HCT116 (cell line): ENCODE measurements at regions not wholly inside any gene's neighbourhood (a gene's known extent, or its start where the extent isn't known, plus 50 kb on each side); places are given as distances from the start of the nearest gene placed in this dataset.

Source experiments
- ATAC-seq: fragments of 200-7000 bp; cut with Tn5 transposase; 2 replicates; pipeline ENCODE4 v1.9.1; 2020; ENCODE audit warnings: mild to moderate bottlenecking, moderate library complexity
- BruUV-seq: library from RNA; stranded (reverse); fragments of 400-500 nt; replicated peaks from 2 replicates; lab custom pipeline; 2021; lab: Mats Ljungman, UMichigan
- CTCF ChIA-PET: fragments of 300-600 bp; sonication (Branson Sonifier 250); formaldehyde crosslinking; loops from one replicate; lab custom pipeline; 2021; ENCODE audit warnings: antibody characterized with exemption; lab: Charles Lee
- POLR2A ChIA-PET: fragments of 300-600, 350-600 bp; sonication (Branson Sonifier 250); formaldehyde crosslinking; loops from one replicate; lab custom pipeline; 2021; ENCODE audit warnings: antibody characterized with exemption; lab: Charles Lee
- RAD21 ChIA-PET, 2 experiments: fragments of 300-600 bp; sonication (Branson Sonifier 250); formaldehyde crosslinking; loops; one replicate each; lab custom pipeline; 2023; ENCODE audit warnings: low total read pairs in 2 of 2; ENCODE audit not compliant: uncharacterized antibody in 2 of 2, unreplicated experiment in 2 of 2, low non-redundant PET in 1 of 2; lab: Charles Lee
- DNase-seq: peaks from one replicate; pipeline ENCODE4 v3.0.0-alpha.2; 2010; ENCODE audit warnings: low read depth, low spot score
- H2AFZ ChIP-seq: fragments of 200-600 bp; shearing (Covaris generic), sonication (generic); 2 replicates; pipeline ENCODE4 v1.6.1; 2017; ENCODE audit warnings: low read depth, mixed run types, mixed read lengths, antibody characterized with exemption, low read length; ENCODE audit not compliant: poor library complexity, severe bottlenecking
- H3K27ac ChIP-seq: 2 replicates; pipeline ENCODE4 v1.5.1; 2012; ENCODE audit warnings: low read depth, low read length
- H3K27me3 ChIP-seq: fragments of 200-600 bp; sonication (generic); 2 replicates; pipeline ENCODE4 v1.6.1; 2016; ENCODE audit warnings: mixed run types, low read length, mixed read lengths; ENCODE audit not compliant: insufficient read depth
- H3K36me3 ChIP-seq, 2 experiments: fragments of 200-500 bp in 1 of 2; fragments of 200-600 bp in 1 of 2; sonication (Bioruptor generic) in 1 of 2; sonication (generic) in 1 of 2; 2 replicates each; pipeline versions ENCODE4 v1.5.1 to v1.6.1; 2014 to 2016; ENCODE audit warnings: low read length in 2 of 2, inconsistent platforms in 1 of 2, mixed read lengths in 1 of 2, mixed run types in 1 of 2; ENCODE audit not compliant: insufficient read depth in 2 of 2, control insufficient read depth in 1 of 2
- H3K4me1 ChIP-seq, 2 experiments: fragments of 200-600 bp in 1 of 2; sonication (generic) in 1 of 2; 2 replicates each; pipeline versions ENCODE4 v1.5.1 to v1.6.1; 2012 to 2017; ENCODE audit warnings: low read length in 2 of 2, inconsistent platforms in 1 of 2, mild to moderate bottlenecking in 1 of 2, mixed read lengths in 1 of 2, mixed run types in 1 of 2, moderate library complexity in 1 of 2; ENCODE audit not compliant: insufficient read depth in 2 of 2, control insufficient read depth in 1 of 2
- H3K4me2 ChIP-seq: fragments of 200-600 bp; sonication (generic); 2 replicates; pipeline ENCODE4 v1.6.1; 2017; ENCODE audit warnings: mixed run types, low read length, mixed read lengths
- H3K4me3 ChIP-seq, 2 experiments: fragments of 200-600 bp in 1 of 2; sonication (generic) in 1 of 2; replicated peaks in 1 of 2; 2 replicates each; pipeline ENCODE4 v1.5.1; 2011 to 2016; ENCODE audit warnings: low read length in 2 of 2, control low read depth in 1 of 2, low read depth in 1 of 2, mild to moderate bottlenecking in 1 of 2, mixed read lengths in 1 of 2, mixed run types in 1 of 2
- H3K79me2 ChIP-seq: fragments of 200-600 bp; sonication (generic); 2 replicates; pipeline ENCODE4 v1.6.1; 2017; ENCODE audit warnings: mild to moderate bottlenecking, mixed run types, low read length, moderate library complexity, mixed read lengths; ENCODE audit not compliant: insufficient read depth
- H3K9ac ChIP-seq: fragments of 200-600 bp; sonication (generic); 2 replicates; pipeline ENCODE4 v1.6.1; 2016; ENCODE audit warnings: low read length, mixed read lengths
- H3K9me2 ChIP-seq: fragments of 200-600 bp; sonication (generic), shearing (Covaris generic); 2 replicates; pipeline ENCODE4 v1.6.1; 2017; ENCODE audit warnings: mixed run types, mild to moderate bottlenecking, moderate library complexity; ENCODE audit not compliant: insufficient read depth
- H3K9me3 ChIP-seq, 2 experiments: fragments of 200-500 bp in 1 of 2; fragments of 200-600 bp in 1 of 2; sonication (Bioruptor generic) in 1 of 2; sonication (generic) in 1 of 2; 2 replicates each; pipeline ENCODE4 v1.6.1; 2014 to 2017; ENCODE audit warnings: low read length in 2 of 2, mixed read lengths in 2 of 2, inconsistent platforms in 1 of 2, low read depth in 1 of 2, mild to moderate bottlenecking in 1 of 2, mixed run types in 1 of 2, moderate library complexity in 1 of 2; ENCODE audit not compliant: control insufficient read depth in 1 of 2, insufficient read depth in 1 of 2
- H4K20me1 ChIP-seq: fragments of 200-600 bp; sonication (generic), shearing (Covaris generic); 2 replicates; pipeline ENCODE4 v1.6.1; 2017; ENCODE audit warnings: mixed run types, mild to moderate bottlenecking, moderate library complexity; ENCODE audit not compliant: insufficient read depth
- ATF3 ChIP-seq: IDR thresholded peaks from 2 replicates; pipeline ENCODE4 v1.6.1; 2012
- CBX3 ChIP-seq: IDR thresholded peaks from 2 replicates; pipeline ENCODE4 v1.6.1; 2012; ENCODE audit warnings: low read depth
- CEBPB ChIP-seq: IDR thresholded peaks from 2 replicates; pipeline ENCODE4 v1.6.1; 2012; ENCODE audit warnings: low read depth
- CTCF ChIP-seq, 3 experiments: fragments of 200-600 bp in 1 of 3; sonication (generic) in 1 of 3; IDR thresholded peaks in 2 of 3; conservative IDR thresholded peaks in 1 of 3; 2 replicates each; pipeline ENCODE4 v1.5.1; 2012 to 2017; ENCODE audit warnings: low read depth in 2 of 3, low read length in 2 of 3, antibody characterized with exemption in 1 of 3, borderline replicate concordance in 1 of 3, control low read depth in 1 of 3, mild to moderate bottlenecking in 1 of 3, mixed read lengths in 1 of 3, mixed run types in 1 of 3, moderate library complexity in 1 of 3; ENCODE audit not compliant: insufficient read depth in 1 of 3
- EGR1 ChIP-seq: IDR thresholded peaks from 2 replicates; pipeline ENCODE4 v1.6.1; 2012; ENCODE audit warnings: low read depth
- POLR2A ChIP-seq: IDR thresholded peaks from 2 replicates; pipeline ENCODE4 v1.7.0; 2011; ENCODE audit warnings: borderline replicate concordance; ENCODE audit not compliant: insufficient read depth, insufficient read length; ENCODE audit errors: extremely low read depth
- POLR2AphosphoS5 ChIP-seq: IDR thresholded peaks from 2 replicates; pipeline ENCODE4 v1.6.1; 2011; ENCODE audit warnings: mild to moderate bottlenecking, low read depth, low read length, moderate library complexity
- SP1 ChIP-seq: IDR thresholded peaks from 2 replicates; pipeline ENCODE4 v1.6.1; 2012; ENCODE audit warnings: low read depth
- SRF ChIP-seq: IDR thresholded peaks from 2 replicates; pipeline ENCODE4 v1.6.1; 2012; ENCODE audit warnings: low read depth
- TCF7L2 ChIP-seq: IDR thresholded peaks from 2 replicates; pipeline ENCODE4 v1.7.0; 2011; ENCODE audit warnings: borderline replicate concordance, inconsistent platforms; ENCODE audit not compliant: insufficient read depth, insufficient read length; ENCODE audit errors: extremely low read depth
- YY1 ChIP-seq: IDR thresholded peaks from 2 replicates; pipeline ENCODE4 v1.6.1; 2011; ENCODE audit warnings: low read length, low read depth, moderate library complexity, mild to moderate bottlenecking; ENCODE audit not compliant: insufficient replicate concordance; ENCODE audit errors: extremely low read depth
- ZNF274 ChIP-seq: fragments of 200-500 bp; sonication (Bioruptor generic); IDR thresholded peaks from 2 replicates; pipeline ENCODE4 v1.6.1; 2014; ENCODE audit warnings: mild to moderate bottlenecking, low read depth, low read length, inconsistent platforms
- intact Hi-C: fragments of 100-400 bp; cut with micrococcal nuclease; formaldehyde crosslinking; loops from 2 replicates; pipeline ENCODE4 v1.10.0; 2022

GRCh38 chr12:85504624-85505023 is 224.6 kb downstream of the ALX1 start:
- Histone ChIP-seq H3K4me1 (no peaks in the 10 kb centered on the region), H3K9me2 (no peaks in the 10 kb centered on the region), H3K79me2 (no peaks in the 10 kb centered on the region), H3K27me3 (no peaks in the 10 kb centered on the region), H3K36me3 (no peaks in the 10 kb centered on the region), H4K20me1 (no peaks in the 10 kb centered on the region; the same call in 1 of the 2 replicates), H3K9ac (no peak overlapping the region), H3K27ac (no peak overlapping the region), H3K9me3 (no peaks in the 10 kb centered on the region), H3K4me3 (no peak overlapping the region), H3K4me2 (no peak overlapping the region), H2AFZ (no peak overlapping the region)
- TF ChIP-seq SRF (no peak), ATF3 (no peak), SP1 (no peak), TCF7L2 (no peak), POLR2AphosphoS5 (no peak), CTCF (IDR thresholded peaks at IDR 0.05 in 2 of 3, conservative IDR thresholded peaks at IDR 0.05 in 1 of 3; ENCODE audit: borderline replicate concordance in 1 of 3, insufficient read depth in 1 of 3, low read depth in 2 of 3, low read length in 2 of 3) (no peak), CBX3 (no peak), YY1 (no peak), CEBPB (no peak), ZNF274 (no peak), EGR1 (no peak), POLR2A (no peak)
- DNase-seq (no peak), ATAC-seq (no peak)
- ChIA-PET CTCF (no interaction called here), POLR2A (no interaction called here), RAD21 (no interaction called here)
- intact Hi-C loops = no loop called here
- BruUV-seq = no TSS peak
